Stomach (tissue), 4 donors: ENCODE measurements at regions not wholly inside any gene's neighbourhood (a gene's known extent, or its start where the extent isn't known, plus 50 kb on each side); places are given as distances from the start of the nearest gene placed in this dataset.

Experiments
- CTCF ChIP-seq, 7 experiments: fragments of 450-650 bp in 4 of 7; fragments of 200-600 bp in 3 of 7; sonication (generic) in 3 of 7; IDR thresholded peaks; one replicate each; pipeline ENCODE4 v1.5.1; 2016 to 2019; ENCODE audit warnings: antibody characterized with exemption in 7 of 7, control low read depth in 2 of 7, mild to moderate bottlenecking in 1 of 7
- EP300 ChIP-seq: sonication (generic); formaldehyde crosslinking; IDR thresholded peaks from one replicate; pipeline ENCODE4 v1.6.1; 2017; ENCODE audit warnings: antibody characterized with exemption
- POLR2A ChIP-seq, 4 donors: fragments of 450-650 bp; IDR thresholded peaks; one replicate each; pipeline ENCODE4 v1.6.1; 2016; ENCODE audit warnings: antibody characterized with exemption in 4 of 4, control low read depth in 2 of 4, mild to moderate bottlenecking in 1 of 4, moderate library complexity in 1 of 4

- no peak for TF ChIP-seq CTCF (IDR thresholded peaks at IDR 0.05)
- TF ChIP-seq POLR2A (IDR thresholded peaks at IDR 0.05), result no peak
- TF ChIP-seq EP300, result no peak
Measured at GRCh38 chr18:30208546-30208945, 834.0 kb downstream of the DSC3 start.
